ENCODE measurements at regions not wholly inside any gene's neighbourhood (a gene's known extent, or its start where the extent isn't known, plus 50 kb on each side); places are given as distances from the start of the nearest gene placed in this dataset.

GRCh38 chr20:53688085-53688484, 94.4 kb upstream of the ZNF217 start:
- TF ChIP-seq POLR2A (IDR thresholded peaks at IDR 0.05) (no peak), CTCF (IDR thresholded peaks at IDR 0.05) (no peak)
- H3K4me1 ChIP-seq (replicated peaks in 1 of 2): no peaks in the 10 kb centered on the region
- DNase-seq: no peak
- H3K27me3 ChIP-seq: no peaks in the 10 kb centered on the region
- no peak overlapping the region for H3K4me3 ChIP-seq
- WGBS, 4 donors: 46 to 100% (median 93%) methylated on average over 1 of the region's 1 CpG
- no peaks in the 10 kb centered on the region for H3K9me3 ChIP-seq (replicated peaks in 1 of 3)
- intact Hi-C loops (cut with DNase I): no loop called here
- H3K36me3 ChIP-seq (replicated peaks in 1 of 2): no peaks in the 10 kb centered on the region
- H3K27ac ChIP-seq: no peak overlapping the region

GRCh38 chr20:53685070-53685595, 91.5 kb upstream of the ZNF217 start:
- TF ChIP-seq CTCF (IDR thresholded peaks at IDR 0.05) (no peak), POLR2A (IDR thresholded peaks at IDR 0.05) (no peak)
- H3K4me1 ChIP-seq (replicated peaks in 1 of 2): no peaks in the 10 kb centered on the region
- intact Hi-C loops (cut with DNase I): no loop called here
- no peak for DNase-seq
- no peaks in the 10 kb centered on the region for H3K9me3 ChIP-seq (replicated peaks in 1 of 3)
- H3K27me3 ChIP-seq: no peaks in the 10 kb centered on the region
- no peaks in the 10 kb centered on the region for H3K36me3 ChIP-seq (replicated peaks in 1 of 2)
- WGBS, 4 donors: 93 to 96% (median 93%) methylated on average over 6 to 8 of the region's 8 CpGs
- no peak overlapping the region for H3K4me3 ChIP-seq
- no peak overlapping the region for H3K27ac ChIP-seq

GRCh38 chr20:53683506-53683905, 89.9 kb upstream of the ZNF217 start:
- H3K27ac ChIP-seq: no peak overlapping the region
- no peaks in the 10 kb centered on the region for H3K9me3 ChIP-seq (replicated peaks in 1 of 3)
- no peak overlapping the region for H3K4me3 ChIP-seq
- TF ChIP-seq CTCF (IDR thresholded peaks at IDR 0.05) (no peak), POLR2A (IDR thresholded peaks at IDR 0.05) (no peak)
- H3K4me1 ChIP-seq (replicated peaks in 1 of 2): peaks cover 0 to 7% of the 10 kb centered on the region in 2 donors
- H3K36me3 ChIP-seq (replicated peaks in 1 of 2): no peaks in the 10 kb centered on the region
- no peak for DNase-seq
- intact Hi-C loops (cut with DNase I): no loop called here
- 83 to 93% (median 90%) methylated on average over 3 of the region's 3 CpGs for WGBS, 4 donors
- H3K27me3 ChIP-seq: no peaks in the 10 kb centered on the region

GRCh38 chr20:53681352-53682212, 87.9 kb upstream of the ZNF217 start:
- intact Hi-C loops (cut with DNase I): no loop called here
- Histone ChIP-seq H3K27ac (no peak overlapping the region), H3K9me3 (replicated peaks in 1 of 3) (no peaks in the 10 kb centered on the region), H3K4me1 (replicated peaks in 1 of 2) (peaks cover 0 to 22% of the 10 kb centered on the region in 2 donors), H3K4me3 (no peak overlapping the region), H3K36me3 (replicated peaks in 1 of 2) (no peaks in the 10 kb centered on the region), H3K27me3 (no peaks in the 10 kb centered on the region)
- WGBS, 4 donors: 82 to 92% (median 88%) methylated on average over 17 of the region's 17 CpGs
- no peak for DNase-seq
- TF ChIP-seq POLR2A (IDR thresholded peaks at IDR 0.05) (no peak), CTCF (IDR thresholded peaks at IDR 0.05) (no peak)

Measured in adrenal gland (tissue), 9 donors.